GM18868 (cell line): ENCODE measurements at regions not wholly inside any gene's neighbourhood (a gene's known extent, or its start where the extent isn't known, plus 50 kb on each side); places are given as distances from the start of the nearest gene placed in this dataset.
"Not testable (repeated sequence)": the region's sequence is repeated elsewhere in the genome, so short reads cannot be mapped to it uniquely, and the experiment has no call there.

Experiments
- ATAC-seq: cut with Tn5 transposase; IDR thresholded peaks from one replicate; pipeline ENCODE4 v1.9.1; 2021; ENCODE audit warnings: mild to moderate bottlenecking, moderate library complexity; ENCODE audit not compliant: unreplicated experiment

DNA sequence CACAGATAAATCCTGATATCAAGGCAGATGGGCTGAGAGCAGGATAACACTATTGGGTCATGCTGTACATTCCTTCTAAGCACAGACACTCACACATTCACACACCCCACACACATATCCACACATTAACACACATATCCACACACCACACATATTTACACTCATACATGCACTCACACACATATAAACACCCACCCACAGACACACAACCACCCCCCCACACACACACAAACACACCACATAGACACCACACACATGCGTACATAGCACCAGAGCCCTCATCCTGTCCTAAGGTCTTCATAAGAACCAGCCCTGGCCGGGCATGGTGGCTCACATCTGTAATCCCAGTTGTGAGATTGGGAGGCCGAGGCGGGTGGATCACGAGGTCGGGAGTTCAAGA lies 322.3 kb upstream of the ADCY2 start:
- ATAC-seq = no peak

DNA sequence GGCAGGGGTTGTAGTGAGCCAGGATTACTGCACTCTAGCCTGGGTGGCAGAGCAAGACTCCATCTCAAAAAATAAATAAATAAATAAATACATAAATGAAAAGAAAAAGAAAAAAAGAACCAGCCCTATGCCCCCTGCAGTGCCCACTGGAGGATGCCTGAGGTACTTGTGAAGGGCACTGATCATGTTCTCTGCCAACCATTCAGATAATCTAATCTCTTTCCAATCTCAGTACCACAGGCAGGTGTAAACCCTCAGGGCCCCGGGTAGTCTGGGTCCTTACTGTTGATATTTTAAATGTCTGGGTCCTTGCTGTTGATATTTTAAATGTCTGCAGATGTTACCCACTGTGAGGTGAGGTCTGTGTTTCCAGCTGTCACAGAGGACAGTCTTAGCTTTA lies 321.8 kb upstream of the ADCY2 start:
- ATAC-seq = no peak

DNA sequence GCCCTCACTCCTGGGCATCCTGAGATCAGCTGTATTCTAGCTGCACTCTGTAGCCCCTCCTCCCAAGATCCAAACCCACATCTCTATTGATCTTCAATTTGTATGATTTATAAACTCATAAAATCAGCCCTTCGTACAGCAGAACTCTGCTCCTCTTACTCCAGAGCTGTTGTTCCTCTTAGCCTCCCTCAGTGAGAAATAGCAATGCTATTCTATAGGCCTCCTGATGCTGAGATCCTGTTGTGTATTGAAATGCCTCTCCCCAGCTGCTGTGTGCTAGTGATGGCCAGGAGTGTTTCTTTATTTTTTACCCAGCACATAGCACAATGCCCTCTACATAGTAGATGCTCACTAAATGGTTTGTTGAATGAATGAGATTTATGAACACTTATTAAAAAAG lies 320.5 kb upstream of the ADCY2 start:
- ATAC-seq = no peak

DNA sequence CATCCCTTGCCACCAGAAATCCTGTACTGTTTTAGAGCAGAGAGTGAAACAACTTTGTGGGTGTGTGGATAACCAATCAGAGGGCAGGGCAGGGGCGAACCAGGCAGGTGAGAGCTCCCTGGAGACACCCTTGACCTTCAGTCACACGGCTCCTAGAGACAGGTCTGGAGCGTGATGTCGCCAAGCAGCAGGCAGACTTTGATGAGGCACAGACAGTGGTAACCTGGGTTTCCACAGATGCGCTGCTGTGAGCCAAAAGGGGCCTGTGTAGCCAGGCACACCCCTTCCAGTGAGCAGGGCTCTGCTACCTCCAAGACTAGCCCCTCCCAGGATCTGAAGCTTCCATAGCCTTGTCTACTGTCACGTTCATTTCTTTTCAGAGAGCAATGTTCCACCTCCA lies 317.8 kb upstream of the ADCY2 start:
- no peak for ATAC-seq

DNA sequence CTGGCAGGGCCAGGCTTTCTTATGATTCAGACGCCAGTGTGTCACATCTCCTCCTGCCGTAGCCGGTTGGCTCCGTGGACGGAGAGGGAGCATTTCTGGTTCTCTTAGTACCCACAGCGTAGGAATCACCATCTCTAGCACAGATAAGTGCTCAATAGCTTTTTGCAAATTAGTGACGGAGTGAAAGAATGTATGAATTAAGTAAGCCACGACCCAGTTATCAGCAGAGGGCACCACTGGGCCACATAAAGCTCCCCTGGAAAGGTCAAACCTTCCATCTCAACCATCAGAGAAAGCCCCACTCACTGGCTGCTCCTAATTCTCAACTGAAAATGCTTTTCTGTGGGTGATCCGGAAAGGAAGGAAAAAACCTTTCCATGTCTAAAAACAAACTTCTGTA lies 317.0 kb upstream of the ADCY2 start:
- ATAC-seq = no peak

DNA sequence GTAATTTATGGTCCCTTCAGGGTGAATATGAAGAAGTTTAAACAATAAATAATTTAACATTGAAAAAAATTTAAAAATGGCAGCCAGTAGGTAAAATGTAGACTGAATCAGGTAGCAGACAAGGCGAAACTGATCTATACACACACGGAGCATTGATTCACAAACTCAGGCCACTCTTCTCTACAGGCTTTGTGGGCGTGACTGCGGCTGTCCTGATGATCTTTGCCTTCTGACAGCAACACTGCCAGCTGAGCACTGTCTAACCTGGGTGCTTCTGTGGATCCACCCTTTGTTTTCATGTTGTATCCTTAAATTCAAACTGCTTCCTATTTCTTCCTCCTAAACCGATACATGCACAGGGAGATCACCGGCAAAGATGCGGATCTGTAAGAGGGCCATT lies 315.4 kb upstream of the ADCY2 start:
- ATAC-seq = no peak

DNA sequence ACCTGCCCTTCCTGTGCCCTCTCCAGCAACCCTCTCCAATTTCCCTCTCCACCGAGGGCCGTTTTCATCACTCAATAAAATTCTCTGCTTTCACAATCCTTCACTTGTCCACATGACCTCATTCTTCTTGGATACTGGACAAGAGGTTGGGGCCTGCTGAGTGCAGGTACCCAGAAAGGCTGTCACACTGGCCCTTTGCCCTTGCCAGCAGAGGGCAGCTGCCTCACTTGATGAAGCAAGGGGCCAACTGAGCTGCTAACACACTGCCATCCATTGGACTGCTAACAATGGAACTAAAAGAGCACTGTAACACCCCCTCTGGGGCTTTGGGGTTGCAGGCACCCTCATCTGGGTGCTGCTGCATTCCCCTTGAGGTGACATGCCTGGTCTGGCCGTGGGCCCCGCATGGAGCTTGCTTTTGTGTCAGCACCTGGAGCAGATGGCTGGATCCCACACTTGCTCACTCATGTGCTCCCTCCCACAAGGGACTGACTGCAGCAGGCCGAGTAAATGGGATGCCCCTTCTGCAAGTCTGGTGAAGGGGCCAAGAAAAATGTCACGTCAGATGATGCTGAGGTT lies 308.1 kb upstream of the ADCY2 start:
- no peak for ATAC-seq

DNA sequence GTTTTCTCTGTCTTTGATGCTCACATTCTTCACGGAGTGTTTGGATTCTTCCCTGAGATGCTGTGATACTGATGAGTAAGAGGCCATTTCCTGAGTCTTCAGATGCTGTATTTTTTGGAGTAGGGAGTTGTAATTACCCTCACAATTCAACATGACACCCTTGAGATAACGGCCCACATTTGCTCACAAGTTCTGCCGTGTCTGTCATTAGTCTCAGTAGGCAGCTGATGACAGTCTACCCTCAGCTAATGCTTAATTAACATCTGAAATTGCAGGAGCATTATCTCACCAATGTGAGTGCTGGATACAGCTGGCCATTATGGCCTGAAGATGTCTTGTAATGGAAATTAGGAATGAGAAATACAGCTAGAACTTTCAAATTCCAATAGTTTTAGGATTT lies 307.1 kb upstream of the ADCY2 start:
- ATAC-seq = no peak

DNA sequence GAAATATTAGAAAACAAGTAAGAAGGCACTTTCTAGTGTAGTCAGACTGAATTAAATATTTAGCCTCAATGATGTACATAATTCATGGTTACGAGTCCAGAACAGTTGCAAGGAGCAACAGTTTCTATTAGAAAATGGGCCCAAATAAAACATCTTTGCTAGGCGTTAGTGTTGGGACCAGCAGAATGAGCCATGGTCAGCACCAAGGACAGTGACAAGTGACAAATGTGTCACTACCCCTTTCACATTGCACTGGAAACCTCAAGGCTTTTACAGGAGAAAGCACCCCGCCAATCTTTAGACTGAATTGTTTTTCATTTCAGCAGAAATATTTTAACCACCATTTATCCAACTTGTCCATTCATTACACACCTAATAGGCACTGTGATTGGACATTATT lies 301.3 kb upstream of the ADCY2 start:
- ATAC-seq = no peak

DNA sequence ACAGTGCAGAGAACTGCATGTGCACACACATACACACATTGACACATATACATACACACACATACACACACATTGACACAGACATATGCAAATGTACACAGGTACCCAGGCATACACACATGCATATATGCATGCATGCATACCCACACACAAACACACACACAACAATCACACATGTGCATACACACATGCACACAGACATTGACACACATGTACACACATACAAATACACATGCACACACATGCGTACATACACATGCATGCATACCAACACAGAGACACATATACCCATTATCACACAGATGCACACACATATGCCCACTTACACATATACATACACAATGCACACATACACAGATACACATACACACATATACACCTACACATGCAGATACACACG lies 299.6 kb upstream of the ADCY2 start:
- no peak for ATAC-seq

DNA sequence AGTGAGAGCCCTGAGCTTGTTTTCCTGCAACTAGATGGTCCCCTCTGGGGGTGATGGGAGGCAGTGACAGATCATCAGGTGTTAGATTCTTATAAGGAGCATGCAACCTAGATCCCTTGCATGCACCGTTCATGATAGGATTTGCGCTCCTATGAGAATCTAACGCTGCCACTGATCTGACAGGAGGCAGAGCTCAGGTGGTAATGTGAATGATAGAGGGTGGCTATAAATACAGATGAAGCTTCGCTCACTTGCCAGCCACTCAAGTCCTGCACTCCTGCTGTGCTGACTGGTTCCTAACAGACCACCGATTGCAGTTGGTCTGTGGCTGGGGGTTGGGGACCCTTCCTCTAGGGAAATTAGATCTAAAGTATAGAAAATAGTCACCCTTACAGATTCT lies 290.6 kb upstream of the ADCY2 start:
- ATAC-seq = no peak

DNA sequence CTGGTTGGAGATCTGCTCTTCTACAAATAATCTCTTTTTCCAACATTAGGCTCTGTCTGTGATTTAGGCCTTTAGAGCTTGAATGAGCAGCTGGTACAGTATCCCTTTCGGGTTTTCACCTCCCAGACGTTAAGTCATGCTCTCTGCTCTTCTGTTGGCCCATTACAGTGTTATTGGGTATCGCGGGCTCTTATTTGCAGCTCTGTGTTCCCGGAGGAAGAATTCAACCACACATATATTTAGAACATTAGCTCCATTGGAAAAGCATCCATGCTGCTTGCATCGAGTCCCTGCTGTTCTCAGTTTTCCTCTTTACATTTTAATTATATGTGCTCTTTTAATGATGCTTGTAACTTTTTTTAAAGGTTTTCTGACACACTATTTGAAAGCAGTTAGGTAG lies 278.0 kb upstream of the ADCY2 start:
- no peak for ATAC-seq

DNA sequence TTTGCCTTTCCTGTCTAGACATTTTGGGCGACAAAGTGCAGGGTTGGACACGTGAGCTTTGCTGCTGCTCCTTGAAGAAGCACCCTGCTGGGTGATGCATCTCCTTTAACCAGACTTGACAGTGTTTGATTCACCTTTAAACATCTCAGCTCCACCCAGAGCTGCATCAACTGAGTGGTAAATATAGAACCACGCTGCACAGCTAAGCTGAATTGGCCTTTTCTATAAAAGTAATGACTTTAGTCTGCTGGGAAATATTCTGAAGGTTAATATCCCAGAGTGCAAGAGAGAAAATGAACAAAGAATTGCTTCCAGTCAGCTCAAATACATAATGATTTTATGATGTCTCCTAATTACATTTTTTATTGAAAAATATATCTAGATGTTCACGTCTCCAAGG lies 264.3 kb upstream of the ADCY2 start:
- no peak for ATAC-seq

DNA sequence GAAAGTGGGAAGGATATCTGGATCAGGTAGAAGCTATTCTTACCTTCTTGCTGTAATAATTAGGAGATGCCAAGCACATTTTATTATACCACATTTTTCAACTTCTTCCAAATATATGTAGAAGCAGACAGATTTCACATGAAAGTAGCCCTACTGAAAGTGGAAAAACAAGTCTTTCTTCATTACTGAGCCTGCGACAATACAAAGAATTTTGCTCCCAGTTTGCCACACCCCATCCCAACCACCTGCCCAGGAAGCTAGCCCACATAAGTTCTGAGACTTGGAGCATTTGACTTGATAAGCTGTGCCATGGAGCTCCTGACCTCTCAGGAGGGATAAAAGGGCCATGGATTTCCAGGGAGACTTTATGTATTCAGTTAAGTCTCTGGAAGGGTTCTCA lies 249.1 kb upstream of the ADCY2 start:
- ATAC-seq = no peak

DNA sequence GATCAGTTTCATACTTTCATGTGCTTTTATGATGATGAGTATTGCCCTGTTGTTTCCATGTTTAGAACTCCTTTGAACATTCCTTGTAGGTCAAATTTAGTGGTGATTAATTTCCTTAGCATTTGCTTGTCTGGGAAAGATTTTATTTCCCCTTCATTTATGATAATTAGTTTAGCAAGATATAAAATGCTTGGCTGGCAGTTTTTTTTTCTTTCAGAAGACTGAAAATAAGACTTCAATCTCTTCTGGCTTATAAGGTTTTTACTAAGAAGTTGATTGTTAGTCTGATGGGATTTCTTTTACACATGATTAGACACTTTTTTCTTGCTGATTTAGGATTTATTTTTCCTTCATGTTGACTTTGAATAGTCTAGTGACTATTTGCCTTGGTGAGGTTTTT lies 238.9 kb upstream of the ADCY2 start:
- no peak for ATAC-seq

DNA sequence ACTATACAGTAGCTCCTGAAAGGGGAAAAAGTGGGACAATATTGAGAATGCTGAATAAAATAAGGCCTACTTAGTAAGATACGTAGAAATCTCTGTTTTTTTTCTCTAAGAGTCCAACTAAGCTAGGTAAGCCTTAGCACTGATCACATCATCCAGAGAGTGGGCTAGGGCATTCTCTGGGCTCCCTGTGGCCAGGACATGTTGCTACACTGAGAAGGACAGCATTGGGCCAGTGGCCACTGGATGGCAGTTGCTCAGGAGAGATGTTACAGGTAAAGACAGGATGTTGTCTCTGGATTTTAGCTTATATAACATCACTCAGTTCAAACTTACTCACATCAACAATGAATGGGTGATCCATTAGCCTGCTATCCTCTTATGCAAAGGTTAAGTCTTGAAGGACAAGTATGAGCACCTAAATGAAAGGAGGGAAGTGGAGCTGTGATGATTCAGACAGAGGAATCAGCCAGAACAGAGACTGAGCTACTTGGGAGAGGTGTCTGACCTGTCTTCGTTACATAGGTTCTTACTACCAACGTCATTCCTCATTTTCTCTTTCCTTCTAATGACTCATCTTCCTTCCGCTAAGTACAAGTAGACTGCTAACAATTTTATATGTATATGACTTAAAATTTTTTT lies 226.6 kb upstream of the ADCY2 start:
- no peak for ATAC-seq

DNA sequence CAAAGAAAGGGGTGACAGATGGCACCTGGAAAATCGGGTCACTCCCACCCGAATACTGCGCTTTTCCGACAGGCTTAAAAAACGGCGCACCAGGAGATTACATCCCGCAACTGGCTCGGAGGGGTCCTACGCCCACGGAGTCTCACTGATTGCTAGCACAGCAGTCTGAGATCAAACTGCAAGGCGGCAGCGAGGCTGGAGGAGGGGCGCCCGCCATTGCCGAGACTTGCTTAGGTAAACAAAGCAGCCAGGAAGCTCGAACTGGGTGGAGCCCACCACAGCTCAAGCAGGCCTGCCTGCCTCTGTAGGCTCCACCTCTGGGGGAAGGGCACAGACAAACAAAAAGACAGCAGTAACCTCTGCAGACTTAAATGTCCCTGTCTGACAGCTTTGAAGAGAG lies 225.2 kb upstream of the ADCY2 start:
- ATAC-seq = not testable (repeated sequence)

DNA sequence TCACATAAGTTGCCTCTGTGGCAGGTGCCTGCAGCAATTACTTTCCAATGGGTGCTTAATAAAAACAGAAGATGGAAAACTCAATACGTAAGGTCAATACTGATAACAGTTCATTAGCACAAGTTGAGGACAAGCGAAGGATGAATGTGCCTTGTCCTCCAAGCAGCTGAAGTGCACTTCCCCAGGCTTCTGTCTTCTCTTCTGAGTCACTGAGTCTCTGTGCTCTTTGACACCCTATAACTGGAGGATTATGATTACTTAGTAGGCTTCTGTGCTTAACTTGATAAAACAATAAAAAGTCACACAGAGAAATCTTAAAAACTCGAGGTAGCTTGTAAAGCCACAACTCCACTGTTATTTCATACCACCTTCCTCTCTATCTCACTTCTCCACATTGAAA lies 216.6 kb upstream of the ADCY2 start:
- no peak for ATAC-seq

DNA sequence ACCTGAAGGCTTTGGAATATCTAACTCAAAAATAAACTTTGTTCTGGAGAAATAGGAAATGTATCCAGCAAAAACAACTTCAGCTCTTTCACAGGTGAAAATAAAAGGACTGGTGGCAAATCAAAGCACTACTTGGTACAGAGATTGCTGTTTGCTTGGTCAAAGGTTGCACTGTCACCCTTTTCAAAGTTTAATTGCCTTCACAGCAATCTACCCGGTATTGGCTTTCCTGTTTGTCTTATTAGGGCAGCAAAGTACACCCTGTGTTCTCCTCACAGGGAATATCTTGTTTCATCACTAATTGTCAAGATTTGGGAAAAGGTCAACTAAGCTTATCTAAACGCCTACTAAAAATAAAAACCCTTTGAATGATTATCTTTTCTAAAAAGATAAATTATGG lies 214.1 kb upstream of the ADCY2 start:
- ATAC-seq = no peak

DNA sequence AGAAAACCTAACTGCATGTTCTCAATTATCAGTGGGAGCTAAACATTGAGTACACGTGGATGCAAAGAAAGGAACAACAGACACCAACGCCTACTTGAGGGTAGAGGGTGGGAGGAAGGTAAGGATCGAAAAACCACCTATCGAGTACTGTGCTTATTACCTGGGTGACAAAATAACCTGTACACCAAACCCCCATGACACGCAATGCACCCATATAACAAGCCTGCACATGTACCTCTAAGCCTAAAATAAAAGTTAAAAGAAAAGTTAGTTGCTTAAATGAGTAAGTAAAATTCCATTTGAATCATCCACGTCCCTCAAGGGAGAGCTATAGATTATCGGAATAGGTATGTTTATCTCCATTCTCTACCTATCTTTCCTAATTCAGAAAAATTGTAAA lies 210.2 kb upstream of the ADCY2 start:
- no peak for ATAC-seq

DNA sequence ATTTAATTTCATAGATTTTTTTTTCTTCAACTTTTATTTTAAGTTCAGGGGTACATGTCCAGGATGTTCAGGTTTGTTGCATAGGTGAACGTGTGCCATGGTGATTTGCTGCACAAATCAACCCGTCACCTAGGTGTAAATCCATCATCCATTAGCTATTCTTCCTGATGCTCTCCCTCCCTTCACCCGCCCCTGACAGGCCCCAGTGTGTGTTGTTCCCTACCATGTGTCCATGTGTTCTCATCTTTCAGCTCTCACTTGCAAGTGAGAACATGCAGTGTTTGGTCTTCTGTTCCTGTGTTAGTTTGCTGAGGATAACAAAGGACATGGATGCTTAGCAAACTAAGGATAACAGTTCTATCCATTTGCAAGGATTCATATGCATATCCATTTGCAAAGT lies 209.1 kb upstream of the ADCY2 start:
- ATAC-seq = no peak

DNA sequence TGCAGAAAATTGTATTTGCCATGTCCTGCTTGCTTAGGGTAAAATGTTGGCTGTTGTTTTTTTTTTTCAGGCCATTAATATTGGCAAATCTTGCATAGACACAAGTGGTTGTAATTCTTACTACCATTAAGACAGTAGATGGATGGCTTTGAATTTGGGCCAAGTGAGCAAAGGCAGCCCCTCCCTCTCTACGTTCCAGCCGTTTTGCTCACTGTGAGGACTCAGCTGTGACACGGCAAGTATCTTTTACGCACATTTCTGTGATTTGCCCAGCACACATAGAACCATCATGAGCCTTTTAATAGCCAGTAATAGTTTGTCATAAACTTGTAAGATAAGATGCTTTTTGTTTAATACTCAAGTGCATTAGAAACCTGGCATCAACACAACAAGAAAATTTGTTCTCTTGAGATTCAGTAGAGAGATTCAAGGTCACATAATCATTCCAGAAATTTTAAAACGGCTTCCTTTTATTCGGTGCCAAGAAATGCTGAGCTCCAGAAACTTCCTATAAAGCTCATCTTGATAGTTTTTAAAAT lies 205.2 kb upstream of the ADCY2 start:
- ATAC-seq = no peak

DNA sequence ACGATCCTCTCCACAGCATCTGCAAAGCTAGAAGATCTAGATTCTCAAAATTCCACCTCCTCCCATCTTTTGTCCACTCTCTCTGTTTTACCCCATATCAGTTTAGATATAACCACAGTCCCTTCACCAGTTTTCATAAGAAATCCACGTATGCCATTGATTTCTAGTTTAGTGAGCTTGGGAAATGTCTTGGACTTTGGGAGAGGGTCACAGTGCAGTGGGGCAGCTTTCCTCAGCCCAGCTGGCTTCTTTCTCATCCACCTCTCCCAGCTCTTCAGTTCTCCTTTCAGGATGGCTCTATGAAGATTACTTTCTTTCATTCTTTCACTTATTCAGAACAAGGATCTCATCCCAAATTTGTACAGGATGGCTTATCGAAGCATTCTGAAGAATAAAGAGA lies 203.9 kb upstream of the ADCY2 start:
- ATAC-seq = no peak
